GM18870 (cell line): ENCODE measurements at regions not wholly inside any gene's neighbourhood (a gene's known extent, or its start where the extent isn't known, plus 50 kb on each side); places are given as distances from the start of the nearest gene placed in this dataset.

Source experiments
- ATAC-seq: cut with Tn5 transposase; IDR thresholded peaks from one replicate; pipeline ENCODE4 v1.9.1; 2021; ENCODE audit warnings: moderate library complexity; ENCODE audit not compliant: unreplicated experiment

DNA sequence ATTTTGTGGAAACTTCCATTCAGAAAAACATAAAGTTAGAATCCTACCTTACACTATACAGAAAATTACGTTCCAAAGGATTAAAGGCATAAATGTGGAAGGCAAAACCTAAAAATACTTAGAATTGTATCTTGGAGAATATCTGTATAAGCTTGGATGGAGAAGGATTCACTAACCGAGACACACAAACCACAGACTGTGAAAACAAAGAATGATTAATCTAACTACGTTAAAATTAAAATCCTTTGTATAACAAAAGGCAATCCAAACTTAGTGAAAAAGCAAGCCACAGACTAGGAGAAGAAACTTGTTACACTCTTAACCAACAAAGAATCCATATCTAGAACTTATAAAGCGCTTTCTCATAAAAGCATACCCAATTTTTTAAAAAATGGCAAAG lies 678.8 kb downstream of the INHBA start:
- no peak for ATAC-seq

DNA sequence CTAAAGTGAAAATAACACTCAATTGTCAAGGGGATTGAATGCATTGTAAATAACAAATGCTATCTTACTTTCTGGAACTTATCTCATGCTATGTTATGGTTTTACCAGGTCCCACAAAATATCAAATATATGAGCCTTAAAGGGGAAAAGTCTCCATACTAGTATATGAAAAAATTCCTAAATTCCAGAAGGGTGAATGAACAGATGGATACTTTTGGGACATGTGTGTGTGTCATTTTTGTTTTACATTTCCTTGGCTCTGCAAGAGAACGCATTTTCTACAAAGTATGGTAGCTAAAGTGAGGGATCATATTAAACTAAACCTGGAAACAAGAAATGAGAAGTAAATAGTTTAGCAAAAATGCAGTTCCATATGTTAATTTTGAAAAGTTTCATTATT lies 682.8 kb downstream of the INHBA start:
- no peak for ATAC-seq

DNA sequence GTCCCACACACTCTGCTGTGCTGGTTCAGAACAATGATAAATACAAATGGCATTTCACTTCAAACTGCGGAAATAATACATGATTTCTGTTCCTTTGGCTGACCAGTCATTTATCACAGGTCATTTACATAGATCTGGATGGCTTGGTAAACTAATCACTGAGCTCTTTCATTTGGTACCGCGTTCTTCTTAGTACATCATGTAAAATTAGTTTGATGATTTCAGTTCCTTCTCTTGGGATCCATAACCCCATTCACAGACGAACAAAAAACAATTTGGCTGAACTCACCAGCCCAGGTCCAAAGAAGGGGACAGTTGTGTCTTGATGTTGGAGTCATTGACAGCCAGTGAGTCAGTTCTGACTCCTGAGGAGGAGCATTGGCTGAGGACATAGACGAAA lies 689.8 kb downstream of the INHBA start:
- no peak for ATAC-seq

DNA sequence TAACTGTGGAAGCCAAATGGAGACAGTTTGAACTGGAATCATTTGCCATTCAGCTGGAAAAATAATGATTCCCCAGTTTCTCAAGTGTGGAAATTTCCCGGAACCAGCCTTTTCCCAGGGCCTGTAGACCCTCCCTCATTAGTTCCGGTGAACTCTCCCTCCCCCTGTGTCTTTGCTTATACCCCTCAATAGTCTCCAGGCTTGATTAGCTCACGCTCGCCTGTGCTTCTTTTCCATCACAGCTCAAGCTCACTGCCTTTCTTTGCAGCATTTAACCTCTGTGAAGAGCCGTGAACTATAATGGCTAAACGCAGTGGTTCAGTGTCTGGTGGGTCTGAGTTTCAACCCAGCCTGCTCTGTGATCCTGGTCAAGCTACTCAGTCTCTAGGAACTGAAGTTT lies 690.8 kb downstream of the INHBA start:
- ATAC-seq = no peak

DNA sequence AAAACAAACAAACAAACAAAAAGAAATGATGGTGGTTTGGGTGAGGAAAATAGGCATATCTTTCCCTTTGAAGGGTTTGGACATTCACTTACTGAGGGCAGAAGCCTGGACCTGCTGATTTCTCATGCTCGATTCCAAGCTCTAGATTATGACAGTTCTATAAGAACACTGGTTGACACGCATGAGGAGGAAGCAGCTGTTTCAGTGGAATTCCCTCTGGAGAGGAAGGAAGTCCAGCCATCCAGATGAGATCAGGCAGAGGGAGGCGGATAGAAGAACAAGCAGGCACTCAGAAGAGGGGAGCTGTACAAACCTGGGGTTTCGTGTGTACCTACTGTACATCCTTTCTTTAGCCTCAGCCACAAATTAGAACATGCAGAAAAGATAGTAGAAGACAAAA lies 691.9 kb downstream of the INHBA start:
- ATAC-seq = no peak

DNA sequence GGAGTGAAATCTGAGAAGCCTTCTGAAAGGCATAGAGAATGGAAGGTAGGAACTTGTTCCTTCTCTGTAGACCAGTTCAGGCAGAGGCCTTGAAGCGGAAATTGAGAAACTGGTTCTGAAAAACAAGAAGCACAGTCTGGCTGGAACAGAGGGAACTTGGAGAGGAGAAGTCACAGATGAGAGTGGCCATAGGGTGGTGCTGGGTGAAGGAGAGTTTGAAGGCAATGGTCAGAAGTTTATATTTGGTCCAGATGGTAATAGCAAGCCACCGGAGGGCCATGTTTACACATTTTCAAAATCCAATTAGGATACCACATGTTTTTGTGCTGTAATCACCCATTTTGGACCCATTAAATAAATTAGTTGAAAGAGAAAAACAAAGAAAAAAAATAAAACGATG lies 692.5 kb downstream of the INHBA start:
- ATAC-seq = no peak

DNA sequence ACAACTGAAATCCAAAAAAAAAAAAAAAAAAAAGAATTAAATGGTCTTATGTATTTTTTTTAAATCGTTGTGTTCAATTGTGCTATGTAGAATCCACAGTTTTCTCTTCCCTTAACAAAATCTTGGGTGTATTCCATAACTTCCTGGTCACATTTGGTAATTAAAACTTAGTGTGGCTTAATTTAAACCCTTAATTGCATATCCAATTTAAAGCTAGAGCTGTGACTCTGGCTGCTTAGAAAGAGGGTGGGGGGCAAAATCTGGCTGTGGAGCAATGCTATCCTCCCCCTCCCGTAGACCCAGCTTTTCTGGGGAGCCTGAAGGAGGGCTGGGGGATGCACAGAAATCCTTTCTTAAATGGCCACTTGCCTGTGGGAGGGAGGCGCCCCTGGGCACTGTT lies 695.1 kb downstream of the INHBA start:
- ATAC-seq = no peak

DNA sequence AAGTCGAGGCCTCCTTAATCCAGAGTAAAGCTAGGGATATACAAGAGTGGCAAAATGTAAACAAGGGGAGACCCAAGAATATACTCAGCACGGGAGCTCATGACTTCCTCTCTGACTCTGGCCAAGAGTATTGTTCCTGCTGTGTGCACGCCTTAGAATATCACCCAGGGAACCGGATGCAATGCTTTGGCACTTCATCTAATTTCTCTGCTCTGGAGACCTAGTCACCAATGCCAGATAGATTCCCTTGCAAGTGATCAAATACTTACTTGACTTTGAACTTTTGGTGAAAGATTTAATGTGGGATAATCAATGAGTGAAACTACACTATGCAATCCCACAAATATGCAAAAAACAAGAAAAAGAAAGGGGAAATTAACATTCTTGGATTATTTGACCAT lies 695.5 kb downstream of the INHBA start:
- no peak for ATAC-seq

DNA sequence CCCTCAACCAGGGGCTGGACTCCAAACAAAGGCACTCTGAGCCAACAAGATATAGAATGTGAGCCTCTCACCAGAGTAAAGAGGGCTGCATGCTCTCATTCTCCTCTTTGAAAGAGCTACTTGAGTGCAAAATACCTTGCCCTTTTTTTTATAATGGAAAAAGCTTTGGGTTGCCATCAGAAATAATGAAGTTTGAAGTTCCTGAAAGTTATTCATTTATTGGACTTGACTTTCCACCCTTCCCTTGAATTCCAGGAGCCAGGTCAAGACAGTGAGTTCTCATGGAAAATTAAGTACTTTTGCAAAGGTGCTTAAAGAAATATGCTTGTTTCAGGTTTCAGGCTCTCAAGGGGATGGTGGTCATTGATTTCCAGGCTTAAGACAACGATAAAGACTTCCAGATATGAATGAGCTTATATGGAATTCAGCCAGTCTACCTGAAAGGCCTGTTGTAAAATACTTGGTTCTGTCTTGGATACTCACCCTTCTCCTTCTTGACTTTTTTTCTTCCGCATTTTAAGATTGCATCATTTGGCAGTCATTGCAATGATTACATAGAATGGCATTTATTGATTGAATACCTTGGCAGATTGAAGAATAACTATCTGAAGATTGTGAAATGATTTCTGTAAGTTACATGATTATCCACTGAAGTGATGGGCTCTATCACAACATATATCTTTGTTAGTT lies 696.4 kb downstream of the INHBA start:
- no peak for ATAC-seq

DNA sequence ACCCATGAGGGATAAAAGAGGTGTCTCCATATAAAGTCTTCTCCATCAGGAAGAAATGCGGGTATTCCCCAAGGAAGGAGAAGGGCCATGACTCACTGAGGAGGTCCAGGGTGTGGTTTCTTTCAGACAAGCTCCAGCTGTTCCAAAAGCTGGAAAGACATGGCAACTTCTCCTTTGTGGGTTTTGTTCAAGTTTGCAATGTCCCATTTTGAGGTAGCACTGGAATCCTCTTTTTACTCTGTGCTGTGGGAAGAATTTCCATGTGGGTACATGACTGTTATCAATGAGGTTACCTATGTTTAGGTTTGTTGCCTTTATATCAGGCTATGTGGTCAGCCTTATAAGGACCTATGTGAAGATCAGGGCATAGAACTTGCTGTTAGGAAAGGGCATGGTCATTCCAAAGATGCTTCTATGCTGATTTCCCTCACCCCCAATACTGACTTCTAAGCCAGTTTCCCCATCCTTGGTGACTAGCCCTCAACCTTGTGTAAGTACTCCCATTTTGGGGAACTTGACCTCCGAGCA lies 697.5 kb downstream of the INHBA start:
- no peak for ATAC-seq

DNA sequence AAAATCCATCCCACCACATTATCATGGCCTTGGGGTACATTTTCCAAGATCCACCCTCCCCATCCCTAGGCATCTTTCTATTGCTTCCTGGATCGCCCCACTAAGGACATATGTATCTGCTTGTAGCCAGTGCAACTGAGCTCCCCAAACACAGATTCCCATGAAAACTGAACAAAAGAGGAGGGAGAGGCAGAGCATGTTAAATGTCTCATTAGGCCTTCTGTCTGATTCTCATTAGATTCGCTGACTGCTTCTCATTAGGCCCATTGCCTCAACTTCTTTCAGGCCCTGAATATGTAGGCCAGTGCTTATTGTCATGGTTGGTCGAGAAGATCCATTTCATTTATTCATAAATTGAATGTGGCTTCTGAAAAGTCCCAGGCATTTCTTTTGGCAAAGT lies 698.9 kb downstream of the INHBA start:
- ATAC-seq = no peak

DNA sequence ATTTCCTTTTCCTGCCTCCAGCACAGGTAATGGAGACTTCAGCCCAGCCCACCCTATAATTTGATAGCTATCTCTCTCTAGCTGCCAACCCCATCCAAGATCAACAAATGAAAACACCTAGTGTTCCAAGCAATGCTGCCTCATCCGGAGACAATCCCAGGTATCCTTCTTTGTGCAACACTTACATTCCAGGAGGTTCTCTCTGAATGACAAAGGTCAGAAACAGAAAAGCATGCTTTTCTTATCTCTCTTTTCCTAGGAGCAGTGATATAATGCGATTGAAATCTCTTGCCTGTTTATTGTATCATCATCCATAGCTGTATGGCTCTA lies 699.3 kb downstream of the INHBA start:
- ATAC-seq = no peak

DNA sequence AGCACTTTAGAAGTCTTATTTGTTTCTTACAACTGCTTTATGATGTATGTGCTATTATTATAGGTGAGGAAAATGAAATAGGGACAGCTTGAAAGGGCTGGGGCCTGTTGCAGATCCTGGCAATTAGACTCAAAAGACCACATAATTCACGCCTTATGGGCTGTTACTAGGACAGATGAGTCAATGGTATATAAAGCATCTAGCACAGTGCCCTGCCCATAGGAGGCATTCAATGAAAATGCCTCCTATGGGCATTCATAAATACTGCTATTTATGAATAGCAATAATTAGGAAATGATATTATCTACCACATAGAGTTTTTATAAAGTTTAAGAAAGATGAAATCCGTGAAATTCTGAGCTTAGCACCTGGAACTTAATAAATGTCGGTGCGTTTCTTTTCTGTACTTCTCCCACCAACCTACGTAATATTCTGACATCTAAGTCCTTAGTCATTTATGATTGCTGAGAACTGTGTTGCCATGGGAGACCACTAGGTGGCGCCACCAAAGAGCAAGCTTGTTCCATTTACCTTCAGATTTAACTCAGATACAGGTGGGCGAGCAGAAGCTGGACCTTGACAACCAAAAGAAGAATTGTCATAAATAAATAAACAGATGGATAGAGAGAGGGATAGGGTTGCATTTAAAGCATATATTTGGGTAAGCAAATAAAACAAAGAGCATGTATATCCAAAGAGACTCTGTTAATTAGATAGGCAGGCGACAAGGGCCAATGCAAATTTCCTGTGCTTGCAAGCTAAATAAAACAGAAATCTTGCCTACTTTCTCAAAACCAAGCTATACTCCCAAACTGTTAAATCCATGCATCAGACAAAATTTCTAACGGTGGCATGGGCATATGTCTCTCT lies 699.9 kb downstream of the INHBA start:
- no peak for ATAC-seq

DNA sequence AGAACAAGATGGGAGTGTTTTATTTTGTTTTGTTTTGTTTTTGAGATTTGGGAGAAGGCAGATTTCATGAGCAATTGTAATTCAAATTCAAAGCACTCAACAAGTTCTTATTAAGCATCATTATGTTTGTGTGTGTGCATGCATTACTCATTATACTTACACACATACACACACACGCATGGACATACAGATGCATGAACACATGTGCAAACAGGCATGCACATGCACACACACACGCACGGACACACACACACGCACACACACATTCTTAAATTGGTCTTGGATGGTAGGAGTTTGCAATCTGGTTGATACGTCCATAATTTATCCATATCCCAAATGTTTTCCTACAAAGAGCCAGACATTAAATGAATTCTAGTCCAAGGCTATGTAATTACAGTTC lies 702.8 kb downstream of the INHBA start:
- no peak for ATAC-seq

DNA sequence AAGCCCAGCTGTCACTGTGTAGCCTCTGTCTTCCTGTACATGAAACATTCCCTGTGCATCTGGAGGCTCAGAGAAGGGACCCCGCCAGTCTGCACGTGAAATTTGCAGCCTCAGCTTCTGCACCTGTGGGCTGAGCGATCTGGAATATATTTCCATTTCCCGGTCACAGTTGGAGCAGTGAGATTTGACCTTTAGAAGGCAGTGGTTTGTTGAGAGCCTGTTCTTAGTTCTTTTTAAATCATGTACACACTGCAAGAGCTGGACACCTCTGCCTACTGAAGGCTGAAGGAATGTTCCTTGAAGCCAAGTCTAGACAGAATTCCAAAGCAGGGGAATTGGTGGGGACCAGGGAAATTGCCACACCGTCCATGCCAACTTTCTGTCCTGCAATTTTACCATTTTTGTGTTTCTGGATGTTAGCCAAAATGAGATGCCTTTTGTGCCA lies 706.6 kb downstream of the INHBA start:
- ATAC-seq = no peak

DNA sequence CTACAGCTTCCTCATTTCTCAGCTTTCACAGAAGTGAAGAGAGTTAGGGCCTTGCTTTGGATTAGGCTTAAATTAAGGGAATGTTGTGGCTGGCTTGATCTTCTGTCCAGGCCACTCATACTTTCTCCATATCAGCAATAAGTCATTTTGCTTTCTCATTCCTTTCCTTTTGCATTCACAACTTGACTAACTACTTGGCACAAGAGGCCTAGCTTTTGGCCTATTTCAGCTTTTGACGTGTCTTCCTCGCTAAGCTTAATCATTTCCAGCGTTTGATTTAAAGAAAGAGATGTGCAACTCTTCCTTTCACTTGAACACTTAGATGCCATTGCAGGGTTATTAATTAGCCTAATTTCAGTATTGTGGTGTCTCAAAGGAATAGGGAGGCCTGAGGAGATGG lies 712.0 kb downstream of the INHBA start:
- no peak for ATAC-seq

DNA sequence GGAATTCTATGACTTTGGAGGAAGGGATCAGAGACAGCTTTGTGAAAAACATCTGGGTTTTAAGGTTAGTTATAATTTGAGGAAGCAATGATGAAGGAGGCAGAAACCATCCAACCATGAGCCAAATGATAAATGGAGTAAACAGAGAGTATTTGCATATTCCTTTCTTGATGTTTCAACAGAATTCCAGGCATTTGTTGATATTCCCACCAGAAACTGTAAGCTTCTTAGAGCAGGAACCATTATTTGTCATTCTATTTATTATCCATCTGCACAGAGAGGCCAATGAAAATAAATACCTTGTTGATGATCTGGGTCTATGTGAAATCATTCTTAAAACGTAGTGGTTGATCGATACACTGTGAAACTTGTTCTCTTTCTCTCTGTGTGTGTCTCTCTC lies 715.3 kb downstream of the INHBA start:
- ATAC-seq = no peak

DNA sequence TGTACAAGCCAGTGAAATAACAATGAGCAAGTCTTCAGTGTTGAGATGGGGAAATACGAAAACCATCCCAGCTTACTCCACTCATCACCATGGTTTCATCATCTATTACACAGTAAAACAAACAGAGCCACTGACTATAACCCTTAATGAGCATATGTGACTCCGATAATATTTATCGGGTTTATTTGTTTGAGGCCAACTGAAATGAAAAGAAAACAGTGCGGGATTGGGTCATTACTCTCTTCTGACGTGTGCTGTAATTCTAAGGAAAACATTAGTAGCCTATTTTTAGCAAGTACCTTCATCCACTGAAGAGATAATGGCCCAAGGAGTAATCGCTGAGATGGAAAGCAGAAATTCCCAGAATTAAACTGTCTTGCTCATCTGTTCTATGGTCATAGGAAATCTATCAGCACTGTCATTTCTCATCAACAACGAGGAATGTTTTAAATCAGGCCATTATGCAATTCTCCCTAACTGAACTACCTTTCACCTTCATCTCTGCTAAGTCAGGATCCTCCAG lies 716.5 kb downstream of the INHBA start:
- no peak for ATAC-seq

DNA sequence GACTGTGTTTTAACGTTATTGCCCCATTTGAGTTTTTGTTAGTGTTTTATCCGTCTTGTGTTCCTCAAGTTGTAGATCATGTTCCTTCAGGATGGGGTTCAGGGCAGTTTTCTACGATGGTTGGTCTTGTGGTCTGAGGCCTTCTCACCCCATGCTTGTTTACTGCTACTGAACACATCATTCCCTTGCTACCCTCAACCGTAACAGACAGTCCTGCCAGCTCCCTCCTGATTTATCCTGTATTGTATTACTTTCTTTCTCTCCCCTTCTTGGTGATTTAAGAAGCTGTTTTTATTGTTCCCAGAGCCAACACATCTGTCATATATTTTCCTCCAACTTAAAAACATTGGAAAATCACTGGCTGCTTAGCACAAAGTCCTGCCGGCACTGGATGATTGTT lies 719.8 kb downstream of the INHBA start:
- no peak for ATAC-seq

DNA sequence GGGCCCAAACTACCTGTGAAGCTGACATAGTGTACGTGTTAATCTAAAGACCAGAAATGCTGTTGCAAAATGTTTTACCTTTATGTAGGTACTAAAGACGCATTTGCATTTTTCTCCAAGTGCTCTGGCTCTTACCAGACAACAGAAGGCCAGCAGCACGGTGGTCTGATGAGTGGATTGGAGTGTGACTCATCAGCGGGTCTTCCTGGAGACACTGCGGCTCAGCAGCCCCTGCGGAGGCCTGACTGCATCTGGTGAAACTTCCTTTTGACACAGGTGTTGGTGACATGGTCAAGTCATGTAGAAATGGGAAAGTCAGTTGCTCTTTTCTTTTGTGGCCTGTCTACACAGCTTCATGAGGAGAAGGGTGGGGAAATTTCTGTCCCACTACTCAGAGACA lies 723.6 kb downstream of the INHBA start:
- no peak for ATAC-seq

DNA sequence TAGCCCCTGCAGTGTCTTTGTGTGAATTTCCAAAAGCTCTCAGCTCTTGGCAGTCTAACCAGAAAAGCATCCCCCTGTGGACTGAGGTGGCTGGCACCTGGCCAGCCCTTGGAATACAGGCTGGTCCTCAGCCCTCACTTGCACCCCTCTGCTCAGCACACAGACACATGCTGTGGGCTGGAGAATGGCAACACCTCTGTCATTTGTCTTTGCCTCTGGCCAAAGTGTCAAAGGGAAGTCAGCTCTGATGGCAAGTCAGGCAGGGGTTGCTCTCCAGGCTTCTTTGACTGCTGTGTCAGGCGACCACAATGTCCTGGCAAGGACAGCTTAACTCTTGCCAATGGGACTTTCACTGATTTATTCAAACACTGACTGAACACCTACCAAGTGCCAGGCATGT lies 724.8 kb downstream of the INHBA start:
- no peak for ATAC-seq

DNA sequence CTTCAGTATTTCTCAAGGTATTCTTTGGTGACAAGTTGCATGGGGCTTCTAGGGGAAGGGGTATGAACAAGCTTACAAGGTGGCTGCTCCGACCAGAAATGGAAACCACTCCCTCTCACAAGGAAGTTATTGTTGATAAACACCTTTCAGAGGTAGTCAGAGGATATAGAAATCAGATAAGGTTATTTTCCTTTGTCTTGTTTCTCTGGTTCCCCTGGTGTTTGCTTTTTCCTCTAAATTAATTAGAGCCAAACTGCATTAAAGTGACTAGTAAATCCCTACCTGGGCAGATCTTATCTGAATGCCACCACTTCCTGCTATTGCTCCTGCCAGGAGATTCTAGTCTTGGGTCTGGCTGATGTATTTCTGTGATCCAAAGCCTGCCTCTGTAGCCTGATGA lies 725.4 kb downstream of the INHBA start:
- no peak for ATAC-seq
